ENCODE measurements at regions not wholly inside any gene's neighbourhood (a gene's known extent, or its start where the extent isn't known, plus 50 kb on each side); places are given as distances from the start of the nearest gene placed in this dataset.

DNA sequence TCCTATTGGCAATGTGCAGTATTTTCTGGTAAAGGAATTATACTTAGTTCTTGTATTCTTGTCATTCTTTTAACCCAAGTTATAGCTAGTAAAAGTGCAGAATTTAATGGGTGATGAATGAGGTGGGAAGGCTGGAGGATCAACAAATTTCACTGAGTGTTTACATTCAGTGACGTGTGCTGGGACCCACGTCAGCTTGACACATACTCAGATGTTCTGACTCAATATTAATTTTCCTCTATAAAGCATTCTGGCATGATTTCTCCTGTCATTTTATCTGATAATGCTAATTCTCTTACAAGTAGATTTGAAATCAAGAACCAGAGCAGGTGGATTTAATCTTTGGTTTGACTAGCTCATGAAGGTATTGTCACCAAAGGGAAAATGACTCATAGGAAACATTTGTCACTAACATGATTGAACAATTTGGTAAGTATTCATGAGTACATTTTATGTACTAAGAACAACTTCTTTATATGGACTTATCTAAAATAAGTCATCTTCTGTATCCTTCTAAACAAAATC lies 71.0 kb upstream of the SYNPR start:
- TF ChIP-seq GATA1 (IDR thresholded peaks at IDR 0.05; ENCODE audit: low read depth, low read length) (no peak), POLR2A (IDR thresholded peaks at IDR 0.05; ENCODE audit: low read length) (no peak)
- DNase-seq: no peak

DNA sequence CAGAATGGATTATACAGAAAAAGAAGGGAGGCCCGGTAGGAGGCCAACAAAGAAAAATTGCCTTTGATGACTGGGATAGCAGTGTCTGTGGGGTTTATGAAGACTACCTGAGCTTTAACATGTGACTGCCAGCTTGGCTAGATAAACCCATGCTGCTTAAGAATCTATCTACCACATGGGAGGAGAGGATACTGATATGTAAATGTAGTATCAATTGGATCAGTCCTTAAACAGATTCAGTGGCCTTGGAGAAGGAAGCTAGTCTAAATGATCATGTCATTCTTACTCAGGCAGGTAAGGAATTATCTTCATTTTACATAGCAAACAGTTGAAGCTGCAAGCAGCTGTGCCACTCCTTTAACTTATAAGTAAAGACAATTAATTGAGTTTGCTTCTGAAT lies 50.0 kb upstream of the SYNPR start:
- TF ChIP-seq GATA1 (IDR thresholded peaks at IDR 0.05; ENCODE audit: low read depth, low read length) (no peak), POLR2A (IDR thresholded peaks at IDR 0.05; ENCODE audit: low read length) (no peak)
- DNase-seq: no peak

Measured in erythroblast (primary cell).